ENCODE measurements at regions not wholly inside any gene's neighbourhood (a gene's known extent, or its start where the extent isn't known, plus 50 kb on each side); places are given as distances from the start of the nearest gene placed in this dataset.

GRCh38 chr11:36848660-36849059 is 250.6 kb upstream of the RAG2 start:
- no peaks in the 10 kb centered on the region for H3K9me3 ChIP-seq (ENCODE audit: control insufficient read depth, insufficient read depth, low read depth, low read length)
- intact Hi-C loops (cut with micrococcal nuclease; ENCODE audit: unreplicated experiment): no loop called here
- POLR2A ChIA-PET: no interaction called here
- H3K4me1 ChIP-seq (ENCODE audit: control insufficient read depth, insufficient read depth, low read length): no peaks in the 10 kb centered on the region
- in situ Hi-C loops (cut with HindIII; ENCODE audit: low pct_unique_long_range_greater_than_20kb, low sequenced_read_pairs): no loop called here
- no peak for ATAC-seq
- DNase-seq (ENCODE audit: low read depth, low spot score): no peak
- TF ChIP-seq POLR2AphosphoS5 (IDR thresholded peaks at IDR 0.05; ENCODE audit: low read depth, low read length) (no peak), CTCF (IDR thresholded peaks at IDR 0.05) (no peak), TCF7L2 (IDR thresholded peaks at IDR 0.05; ENCODE audit: low read depth, low read length) (no peak), REST (IDR thresholded peaks at IDR 0.05; ENCODE audit: insufficient read depth in 1 of 2, low read depth in 2 of 2, low read length in 1 of 2) (no peak), SIN3A (IDR thresholded peaks at IDR 0.05; ENCODE audit: borderline replicate concordance, insufficient read depth, low read depth, low read length) (no peak)
- CTCF ChIA-PET: no interaction called here
- no peaks in the 10 kb centered on the region for H3K27me3 ChIP-seq (ENCODE audit: control insufficient read depth, insufficient read depth, low read length)
- no peak overlapping the region for H3K4me3 ChIP-seq (ENCODE audit: low read depth in 2 of 2, low read length in 2 of 2)
- no peak overlapping the region for H3K27ac ChIP-seq (ENCODE audit: low read length)
- BruUV-seq (replicated peaks): no TSS peak
- no peaks in the 10 kb centered on the region for H3K36me3 ChIP-seq (ENCODE audit: control insufficient read depth, insufficient read depth, low read length)

GRCh38 chr11:36840378-36840777 is 242.3 kb upstream of the RAG2 start:
- CTCF ChIA-PET: no interaction called here
- POLR2A ChIA-PET: no interaction called here
- no peaks in the 10 kb centered on the region for H3K27me3 ChIP-seq (ENCODE audit: control insufficient read depth, insufficient read depth, low read length)
- no peaks in the 10 kb centered on the region for H3K4me1 ChIP-seq (ENCODE audit: control insufficient read depth, insufficient read depth, low read length)
- intact Hi-C loops (cut with micrococcal nuclease; ENCODE audit: unreplicated experiment) (no loop called here), in situ Hi-C loops (cut with HindIII; ENCODE audit: low pct_unique_long_range_greater_than_20kb, low sequenced_read_pairs) (no loop called here)
- H3K27ac ChIP-seq (ENCODE audit: low read length): no peak overlapping the region
- no peaks in the 10 kb centered on the region for H3K9me3 ChIP-seq (ENCODE audit: control insufficient read depth, insufficient read depth, low read depth, low read length)
- TF ChIP-seq SIN3A (IDR thresholded peaks at IDR 0.05; ENCODE audit: borderline replicate concordance, insufficient read depth, low read depth, low read length) (no peak), TCF7L2 (IDR thresholded peaks at IDR 0.05; ENCODE audit: low read depth, low read length) (no peak), REST (IDR thresholded peaks at IDR 0.05; ENCODE audit: insufficient read depth in 1 of 2, low read depth in 2 of 2, low read length in 1 of 2) (no peak), POLR2AphosphoS5 (IDR thresholded peaks at IDR 0.05; ENCODE audit: low read depth, low read length) (no peak), CTCF (IDR thresholded peaks at IDR 0.05) (no peak)
- ATAC-seq (no peak), DNase-seq (ENCODE audit: low read depth, low spot score) (no peak)
- BruUV-seq (replicated peaks): no TSS peak
- H3K36me3 ChIP-seq (ENCODE audit: control insufficient read depth, insufficient read depth, low read length): no peaks in the 10 kb centered on the region
- no peak overlapping the region for H3K4me3 ChIP-seq (ENCODE audit: low read depth in 2 of 2, low read length in 2 of 2)

Data from Panc1 (cell line).